WI38 (cell line): ENCODE measurements at regions not wholly inside any gene's neighbourhood (a gene's known extent, or its start where the extent isn't known, plus 50 kb on each side); places are given as distances from the start of the nearest gene placed in this dataset.

Experiments used
- H3K4me3 ChIP-seq: 2 replicates; pipeline ENCODE4 v1.5.1; 2011; ENCODE audit warnings: low read depth, mild to moderate bottlenecking, control low read depth, low read length
- TF ChIP-seq, protein P1 (sequence below): IDR thresholded peaks from 2 replicates; pipeline ENCODE4 v1.5.1; 2012; ENCODE audit warnings: low read depth, mild to moderate bottlenecking, control low read depth, low read length

DNA sequence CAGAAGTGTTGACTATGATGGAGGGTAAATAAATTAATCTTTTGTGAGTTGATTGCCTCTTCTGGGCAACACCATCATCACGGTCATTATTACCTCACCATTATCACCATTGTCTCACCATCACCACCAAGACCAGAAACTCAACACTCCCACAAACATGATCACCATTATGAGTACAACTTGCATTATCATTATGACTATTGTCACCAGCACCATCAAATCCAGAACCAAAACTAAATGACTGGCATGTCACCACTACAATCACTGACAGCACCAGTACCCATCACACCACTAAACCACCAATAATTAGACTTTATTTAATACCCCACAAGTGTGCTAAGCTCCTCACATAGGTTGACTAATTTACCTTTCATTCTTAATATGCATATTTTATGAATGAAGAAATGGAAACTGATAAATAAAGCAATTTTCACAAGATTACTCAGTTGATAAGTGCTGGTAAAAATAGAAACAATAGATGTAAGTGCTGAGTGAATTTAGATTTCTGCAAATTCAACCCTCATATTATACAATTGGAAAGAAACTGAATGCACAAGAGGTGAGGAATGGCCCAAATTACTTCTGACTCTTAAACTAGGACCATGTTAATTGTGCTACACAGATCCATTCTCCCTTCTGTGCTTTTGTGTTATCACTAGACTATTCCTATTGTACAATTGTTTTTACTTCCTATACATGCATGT lies 517.8 kb upstream of the PAPPA start:
- no peak overlapping the region for H3K4me3 ChIP-seq
- TF ChIP-seq, protein P1, sequence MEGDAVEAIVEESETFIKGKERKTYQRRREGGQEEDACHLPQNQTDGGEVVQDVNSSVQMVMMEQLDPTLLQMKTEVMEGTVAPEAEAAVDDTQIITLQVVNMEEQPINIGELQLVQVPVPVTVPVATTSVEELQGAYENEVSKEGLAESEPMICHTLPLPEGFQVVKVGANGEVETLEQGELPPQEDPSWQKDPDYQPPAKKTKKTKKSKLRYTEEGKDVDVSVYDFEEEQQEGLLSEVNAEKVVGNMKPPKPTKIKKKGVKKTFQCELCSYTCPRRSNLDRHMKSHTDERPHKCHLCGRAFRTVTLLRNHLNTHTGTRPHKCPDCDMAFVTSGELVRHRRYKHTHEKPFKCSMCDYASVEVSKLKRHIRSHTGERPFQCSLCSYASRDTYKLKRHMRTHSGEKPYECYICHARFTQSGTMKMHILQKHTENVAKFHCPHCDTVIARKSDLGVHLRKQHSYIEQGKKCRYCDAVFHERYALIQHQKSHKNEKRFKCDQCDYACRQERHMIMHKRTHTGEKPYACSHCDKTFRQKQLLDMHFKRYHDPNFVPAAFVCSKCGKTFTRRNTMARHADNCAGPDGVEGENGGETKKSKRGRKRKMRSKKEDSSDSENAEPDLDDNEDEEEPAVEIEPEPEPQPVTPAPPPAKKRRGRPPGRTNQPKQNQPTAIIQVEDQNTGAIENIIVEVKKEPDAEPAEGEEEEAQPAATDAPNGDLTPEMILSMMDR: no peak

DNA sequence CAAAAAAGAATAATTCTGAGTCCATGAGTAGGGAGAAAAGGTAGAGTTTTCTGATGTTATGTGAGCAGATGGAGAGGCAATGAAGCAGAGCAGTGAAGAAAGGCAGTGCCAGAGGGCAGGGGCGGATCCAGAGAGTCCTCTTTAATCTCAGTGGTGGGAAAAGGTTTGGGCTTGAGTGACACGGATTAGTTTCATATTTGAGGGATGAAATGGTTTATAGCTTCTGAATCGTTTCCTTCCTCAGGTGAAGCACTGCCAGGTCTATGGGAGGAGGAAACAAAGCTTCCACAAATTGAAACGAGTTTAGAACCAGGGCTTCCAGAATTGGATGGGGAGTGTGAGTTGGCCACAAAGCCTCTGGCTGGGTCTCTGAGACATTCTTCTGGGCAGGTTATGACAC lies 517.0 kb upstream of the PAPPA start:
- TF ChIP-seq, protein P1: no peak
- H3K4me3 ChIP-seq: no peak overlapping the region

DNA sequence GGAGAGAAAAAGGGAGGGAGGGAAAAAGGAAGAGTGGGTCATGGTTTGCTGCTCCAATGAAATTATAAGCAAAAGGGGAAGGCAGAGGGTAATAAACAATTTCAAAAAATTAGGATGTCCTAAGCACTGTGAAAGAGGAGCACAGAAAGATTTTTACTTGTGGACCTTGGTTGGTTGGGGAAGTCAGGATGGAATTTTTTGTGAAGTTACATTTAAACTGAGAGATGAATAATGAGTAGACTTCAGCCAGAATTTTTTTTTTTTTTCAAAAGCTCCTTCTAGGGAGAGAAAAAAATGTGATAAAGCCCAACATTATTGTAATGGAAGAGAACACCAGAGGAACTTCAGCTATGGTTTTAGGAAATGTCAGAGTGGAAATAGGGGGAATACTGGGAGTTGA lies 515.9 kb upstream of the PAPPA start:
- TF ChIP-seq, protein P1: no peak

DNA sequence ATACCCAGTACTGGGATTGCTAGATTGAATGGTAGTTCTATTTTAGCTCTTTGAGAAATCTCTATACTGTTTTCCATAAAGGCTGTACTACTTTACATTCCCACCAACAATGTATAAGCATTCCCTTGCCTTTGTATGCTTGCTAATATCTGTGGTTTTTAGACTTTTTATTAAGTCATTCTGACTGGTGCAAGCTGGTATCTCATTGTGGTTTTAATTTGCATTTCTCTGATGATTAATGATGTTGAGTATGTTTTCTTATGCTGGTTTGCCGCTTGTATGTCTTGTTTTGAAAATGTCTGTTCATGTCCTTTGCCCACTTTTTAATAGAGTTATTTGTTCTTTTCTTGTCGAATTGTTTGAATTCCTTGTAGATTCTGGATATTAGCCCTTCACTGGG lies 512.7 kb upstream of the PAPPA start:
- TF ChIP-seq, protein P1: no peak
- no peak overlapping the region for H3K4me3 ChIP-seq

More for the DNA sequence above, 515.9 kb upstream of the PAPPA start:
- no peak overlapping the region for H3K4me3 ChIP-seq

DNA sequence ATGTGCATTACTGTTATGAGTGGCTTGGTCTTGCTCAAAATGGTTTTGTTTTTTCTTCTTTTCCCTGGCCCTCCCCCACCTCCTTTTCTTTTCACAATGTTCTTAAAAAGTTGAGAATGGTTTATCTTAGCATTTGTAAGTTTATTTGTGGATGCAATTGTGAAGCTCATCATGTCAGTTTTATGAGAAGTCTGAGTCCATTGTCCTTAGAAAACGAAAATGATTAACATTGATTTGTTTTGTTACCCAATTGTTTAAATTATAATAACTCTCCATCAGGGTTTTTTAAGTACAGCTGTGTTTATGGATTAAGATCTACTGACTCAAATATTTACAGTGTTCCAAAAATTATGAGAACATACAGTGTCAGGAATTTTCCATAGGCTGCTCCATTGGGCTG lies 511.3 kb upstream of the PAPPA start:
- H3K4me3 ChIP-seq: no peak overlapping the region
- TF ChIP-seq, protein P1: no peak

DNA sequence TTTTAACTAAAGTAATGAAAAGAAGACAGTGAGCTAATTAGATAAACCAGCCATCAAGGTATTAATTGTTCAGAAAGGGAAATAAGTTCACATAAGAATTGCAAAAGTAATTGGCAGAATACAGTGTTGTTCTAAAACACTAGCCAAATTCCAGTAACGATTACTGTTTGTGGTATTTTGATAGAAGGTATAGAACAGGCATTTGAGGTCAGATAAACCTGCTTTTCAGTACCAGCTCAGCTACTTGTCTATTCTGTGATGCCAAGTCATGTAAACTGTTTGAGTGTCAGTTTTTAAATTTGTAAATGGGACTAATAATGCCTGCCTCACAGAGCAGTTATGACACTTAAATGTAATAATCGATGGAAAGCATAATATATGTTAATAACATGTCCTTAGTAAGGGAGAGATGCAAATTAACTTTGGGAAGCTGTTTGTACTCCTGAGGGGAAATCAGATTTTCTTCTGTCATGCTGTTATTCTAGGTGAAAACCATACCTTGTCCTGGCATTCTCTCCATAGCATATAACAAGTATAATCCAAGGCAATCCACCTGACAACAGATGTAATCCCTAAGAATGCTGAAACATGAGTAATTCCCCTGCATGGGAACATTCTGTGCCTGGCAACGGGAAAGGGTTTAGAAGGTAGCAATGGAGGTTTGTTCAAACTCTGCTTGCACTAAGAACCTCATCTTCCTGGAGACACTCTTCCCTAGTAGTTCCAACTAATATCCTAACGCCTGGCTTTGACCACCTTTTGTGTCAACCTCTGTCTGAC lies 509.5 kb upstream of the PAPPA start:
- TF ChIP-seq, protein P1: no peak
- H3K4me3 ChIP-seq: no peak overlapping the region

DNA sequence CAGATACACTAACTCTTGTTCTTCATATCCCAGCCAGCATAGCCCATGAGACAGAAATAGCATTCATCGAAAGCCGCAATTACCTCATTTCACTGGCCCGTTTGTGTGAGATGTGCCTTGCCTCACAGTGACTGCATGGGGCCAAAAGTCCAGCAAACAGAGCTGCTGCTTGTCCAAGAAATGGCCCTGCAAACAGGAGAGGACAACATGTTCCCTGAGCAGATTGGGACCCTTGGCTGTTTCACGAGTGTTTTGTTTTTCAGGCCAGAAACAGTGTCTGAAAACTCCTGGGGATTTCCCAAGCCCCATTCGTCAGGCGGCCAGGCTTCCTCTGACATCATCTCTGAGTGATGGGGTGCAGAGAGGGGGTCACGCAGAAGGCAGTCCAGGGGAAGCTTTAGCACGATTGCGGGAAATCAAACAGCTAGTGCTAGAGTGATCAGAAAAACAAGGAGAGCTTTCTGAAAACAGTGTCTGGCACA lies 503.6 kb upstream of the PAPPA start:
- TF ChIP-seq, protein P1: no peak
- peak overlapping the region; percentile 28 for H3K4me3 ChIP-seq
